GM18907 (cell line): ENCODE measurements at regions not wholly inside any gene's neighbourhood (a gene's known extent, or its start where the extent isn't known, plus 50 kb on each side); places are given as distances from the start of the nearest gene placed in this dataset.
A peak's percentile ranks its signal among the peaks of the same experiment; 100 is the strongest.

Experiments
- ATAC-seq: cut with Tn5 transposase; IDR thresholded peaks from one replicate; pipeline ENCODE4 v1.9.1; 2021; ENCODE audit warnings: mild to moderate bottlenecking, moderate library complexity; ENCODE audit not compliant: unreplicated experiment

- no peak for ATAC-seq
Measured at GRCh38 chr2:160672211-160672610, 178.6 kb upstream of the RBMS1 start.

- ATAC-seq = no peak
Measured at GRCh38 chr2:160674146-160674750, 180.6 kb upstream of the RBMS1 start.

- no peak for ATAC-seq
Measured at GRCh38 chr2:160679686-160680085, 186.1 kb upstream of the RBMS1 start.

GRCh38 chr2:160680294-160680693 lies 186.7 kb upstream of the RBMS1 start:
- no peak for ATAC-seq

GRCh38 chr2:160680974-160681373 lies 187.4 kb upstream of the RBMS1 start:
- no peak for ATAC-seq

- ATAC-seq = no peak
Measured at GRCh38 chr2:160683206-160683605, 189.6 kb upstream of the RBMS1 start.

GRCh38 chr2:160687629-160688028 lies 194.0 kb upstream of the RBMS1 start:
- ATAC-seq = no peak

- no peak for ATAC-seq
Measured at GRCh38 chr2:160689441-160689840, 195.8 kb upstream of the RBMS1 start.

GRCh38 chr2:160694221-160694620 lies 200.6 kb upstream of the RBMS1 start:
- ATAC-seq = no peak

GRCh38 chr2:160694631-160695030 lies 201.0 kb upstream of the RBMS1 start:
- peak; percentile 79 for ATAC-seq

GRCh38 chr2:160695402-160696086 lies 201.9 kb upstream of the RBMS1 start:
- ATAC-seq = no peak

- no peak for ATAC-seq
Measured at GRCh38 chr2:160696087-160696452, 202.5 kb upstream of the RBMS1 start.

GRCh38 chr2:160697817-160698216 lies 204.2 kb upstream of the RBMS1 start:
- no peak for ATAC-seq

GRCh38 chr2:160700021-160700814 lies 206.6 kb upstream of the RBMS1 start:
- ATAC-seq = no peak

GRCh38 chr2:160701822-160702221 lies 208.2 kb upstream of the RBMS1 start:
- ATAC-seq = no peak

- no peak for ATAC-seq
Measured at GRCh38 chr2:160702754-160703153, 209.1 kb upstream of the RBMS1 start.

GRCh38 chr2:160703648-160704585 lies 210.3 kb upstream of the RBMS1 start:
- peak; percentile 96 for ATAC-seq

GRCh38 chr2:160715428-160715827 lies 221.8 kb upstream of the RBMS1 start:
- ATAC-seq = no peak

- no peak for ATAC-seq
Measured at GRCh38 chr2:160719116-160719515, 225.5 kb upstream of the RBMS1 start.

GRCh38 chr2:160720098-160720497 lies 226.5 kb upstream of the RBMS1 start:
- ATAC-seq = no peak
